ENCODE measurements at regions not wholly inside any gene's neighbourhood (a gene's known extent, or its start where the extent isn't known, plus 50 kb on each side); places are given as distances from the start of the nearest gene placed in this dataset.

GRCh38 chr9:17875886-17876285 is 297.0 kb downstream of the SH3GL2 start:
- no peak for TF ChIP-seq POLR2A (IDR thresholded peaks at IDR 0.05; ENCODE audit: low read depth, low read length)
- no peak for TF ChIP-seq POLR2AphosphoS5 (IDR thresholded peaks at IDR 0.05; ENCODE audit: low read depth, low read length)
- no peak for TF ChIP-seq TAF1 (IDR thresholded peaks at IDR 0.05; ENCODE audit: low read depth, low read length)
- TF ChIP-seq SPI1 (IDR thresholded peaks at IDR 0.05; ENCODE audit: low read depth, low read length): no peak
